ENCODE measurements at regions not wholly inside any gene's neighbourhood (a gene's known extent, or its start where the extent isn't known, plus 50 kb on each side); places are given as distances from the start of the nearest gene placed in this dataset.
"Not testable (repeated sequence)": the region's sequence is repeated elsewhere in the genome, so short reads cannot be mapped to it uniquely, and the experiment has no call there.

DNA sequence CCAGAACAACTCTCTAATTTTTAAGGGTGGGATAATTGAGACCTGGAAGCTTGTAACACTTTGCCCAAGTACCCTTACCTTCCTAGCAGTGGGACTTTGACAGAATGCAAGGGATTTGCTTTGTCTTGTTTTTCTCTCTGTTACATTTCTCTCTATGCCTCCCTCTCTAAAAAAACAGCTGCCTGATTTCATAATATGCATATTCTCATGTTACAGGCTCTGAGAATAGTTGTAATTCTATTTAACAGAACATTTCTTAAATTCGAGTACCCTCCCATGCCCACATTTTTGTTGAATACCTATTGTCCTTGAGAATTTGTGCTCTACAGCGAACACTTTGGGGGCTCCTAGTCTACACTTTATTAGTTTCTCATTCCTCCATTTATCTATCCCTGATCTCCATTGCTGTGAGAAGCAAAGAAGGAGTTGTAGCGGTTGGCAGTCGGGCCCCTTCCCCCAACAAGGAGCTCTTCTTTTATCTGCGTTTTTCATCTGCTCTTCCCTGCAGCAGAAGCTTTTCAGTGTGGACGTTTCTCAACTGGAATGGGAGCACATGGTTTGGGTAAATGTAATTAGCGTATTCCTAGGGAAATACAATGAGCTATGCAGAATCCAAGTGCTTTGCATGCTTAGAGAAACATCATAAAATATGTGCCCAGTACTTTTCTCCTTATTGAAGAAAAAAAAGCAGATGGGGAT is 117.7 kb upstream of the CCDC90B start:
- no peak for FAIRE-seq
- DNase-seq (ENCODE audit: low spot score in 2 of 2): no peak

- FAIRE-seq: no peak
Observed at GRCh38 chr11:83401506-83402225, 115.5 kb upstream of the CCDC90B start.

DNA sequence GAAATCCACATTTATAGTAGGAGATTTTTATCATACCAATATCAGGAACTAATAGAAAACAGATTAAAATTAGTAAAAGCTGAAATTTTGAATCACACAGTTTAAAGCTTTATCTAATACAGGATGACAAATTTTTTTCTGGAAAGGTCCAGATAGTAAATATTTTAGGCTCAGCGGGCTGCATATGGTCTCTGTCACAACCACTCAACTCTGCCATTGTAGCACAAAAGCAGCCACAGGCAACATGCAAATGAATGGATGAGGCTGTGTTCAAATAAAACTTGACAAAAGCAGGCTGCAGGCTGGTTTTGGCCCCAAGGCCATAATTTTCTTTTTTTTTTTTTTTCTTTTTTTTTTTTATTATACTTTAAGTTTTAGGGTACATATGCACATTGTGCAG is 108.2 kb upstream of the CCDC90B start:
- FAIRE-seq (no peak), DNase-seq (ENCODE audit: low spot score in 2 of 2) (no peak)

More at GRCh38 chr11:83401506-83402225, 115.5 kb upstream of the CCDC90B start:
- no peak for DNase-seq (ENCODE audit: low spot score in 2 of 2)

DNA sequence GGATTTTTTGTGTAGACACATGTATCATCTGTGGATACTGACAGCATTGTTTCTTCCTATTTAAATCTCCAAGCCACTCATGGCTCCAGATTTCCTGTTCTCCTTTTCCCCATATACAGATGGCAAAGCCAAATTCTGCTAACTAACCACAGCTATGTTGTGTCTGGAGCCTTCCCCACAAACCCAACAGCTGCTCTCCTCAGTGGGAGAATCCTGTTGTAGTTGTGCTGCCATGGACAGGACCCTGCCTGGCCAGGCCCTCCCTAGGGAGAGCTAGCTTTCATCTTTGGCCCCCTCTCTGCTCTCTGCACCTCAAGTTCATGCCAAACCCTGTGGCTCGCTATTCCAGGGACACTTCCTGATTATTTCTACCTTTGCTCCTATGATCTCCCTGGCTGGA is 106.4 kb upstream of the CCDC90B start:
- DNase-seq (ENCODE audit: low spot score in 2 of 2) (no peak), FAIRE-seq (no peak)

GRCh38 chr11:83389975-83390374 is 103.8 kb upstream of the CCDC90B start:
- DNase-seq (ENCODE audit: low spot score in 2 of 2) (no peak), FAIRE-seq (no peak)

GRCh38 chr11:83383838-83384237 is 97.7 kb upstream of the CCDC90B start:
- FAIRE-seq; DNase-seq (ENCODE audit: low spot score in 2 of 2): not testable (repeated sequence)

GRCh38 chr11:83374311-83374710 is 88.1 kb upstream of the CCDC90B start:
- DNase-seq (ENCODE audit: low spot score in 2 of 2) (no peak), FAIRE-seq (peak; percentile 89)

- DNase-seq (ENCODE audit: low spot score in 2 of 2) (no peak), FAIRE-seq (no peak)
Observed at GRCh38 chr11:83371489-83371888, 85.3 kb upstream of the CCDC90B start.

DNA sequence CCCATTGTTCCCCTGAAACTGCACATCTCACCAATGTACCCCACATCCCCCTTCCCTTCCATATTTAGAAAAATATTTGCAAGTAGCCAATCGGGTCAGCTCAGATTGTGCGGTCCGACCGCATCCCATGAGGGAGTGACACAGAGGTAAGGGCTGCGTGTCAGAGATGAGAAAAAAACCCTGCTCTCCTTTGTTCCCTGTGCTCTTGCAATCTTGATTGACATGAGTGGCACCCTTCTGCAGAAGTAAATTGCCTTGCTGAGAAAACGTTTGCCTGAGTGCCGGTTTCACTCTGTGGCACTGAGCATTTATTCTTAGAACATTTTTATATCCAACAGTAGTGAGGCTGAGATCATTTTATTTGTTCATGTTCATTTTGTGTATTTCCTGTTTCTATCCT is 81.6 kb upstream of the CCDC90B start:
- DNase-seq (ENCODE audit: low spot score in 2 of 2) (no peak), FAIRE-seq (no peak)

GRCh38 chr11:83364500-83365045 is 78.4 kb upstream of the CCDC90B start:
- FAIRE-seq: no peak
- no peak for DNase-seq (ENCODE audit: low spot score in 2 of 2)

- FAIRE-seq: no peak
- no peak for DNase-seq (ENCODE audit: low spot score in 2 of 2)
Observed at GRCh38 chr11:83363312-83363711, 77.1 kb upstream of the CCDC90B start.

DNA sequence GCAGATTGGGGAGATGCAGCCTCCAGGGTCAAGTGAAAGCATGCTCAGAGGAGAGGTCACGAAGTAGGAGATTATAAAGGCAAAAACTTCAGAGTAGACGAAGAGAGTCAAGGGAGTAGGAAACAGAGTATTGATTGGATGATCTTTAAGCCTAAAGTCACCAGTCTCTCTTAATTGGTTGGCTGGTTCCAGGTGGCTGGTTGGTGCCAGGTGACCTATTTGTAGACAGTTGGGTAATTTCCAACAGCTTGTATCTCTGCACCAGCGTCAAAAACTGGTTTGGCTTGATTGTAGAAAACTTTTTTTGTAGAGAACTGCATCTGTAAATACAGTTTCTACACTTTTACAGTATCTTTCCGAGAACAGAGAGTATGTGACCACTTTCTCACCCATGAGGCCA is 75.7 kb upstream of the CCDC90B start:
- no peak for DNase-seq (ENCODE audit: low spot score in 2 of 2)
- FAIRE-seq: no peak

DNA sequence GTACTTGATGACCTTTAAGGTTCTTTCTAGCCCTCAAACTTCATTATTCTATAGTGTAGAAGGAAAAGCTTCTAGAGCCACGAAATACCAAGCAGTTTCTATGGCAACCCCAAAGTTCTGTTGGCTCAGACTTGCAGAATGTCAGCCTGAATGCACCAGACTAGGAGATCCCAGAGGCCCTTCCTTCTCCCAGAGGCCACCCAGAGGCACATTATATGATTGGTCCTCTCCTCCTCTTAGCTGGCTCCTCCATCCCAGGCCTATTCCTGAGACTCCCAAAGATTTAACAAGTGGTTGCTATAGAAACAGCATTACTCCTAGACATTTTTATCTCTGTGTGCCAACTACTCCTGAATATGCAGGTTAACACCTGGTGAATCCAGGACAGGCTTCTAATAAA is 69.2 kb upstream of the CCDC90B start:
- FAIRE-seq (no peak), DNase-seq (ENCODE audit: low spot score in 2 of 2) (peak in 1 of 2 donors; percentile 20)

- no peak for DNase-seq (ENCODE audit: low spot score in 2 of 2)
- no peak for FAIRE-seq
Observed at GRCh38 chr11:83350187-83350586, 64.0 kb upstream of the CCDC90B start.

GRCh38 chr11:83349296-83349695 is 63.1 kb upstream of the CCDC90B start:
- FAIRE-seq: no peak
- DNase-seq (ENCODE audit: low spot score in 2 of 2): no peak

GRCh38 chr11:83346706-83347105 is 60.5 kb upstream of the CCDC90B start:
- FAIRE-seq; DNase-seq (ENCODE audit: low spot score in 2 of 2): not testable (repeated sequence)

- not testable (repeated sequence) for FAIRE-seq; DNase-seq (ENCODE audit: low spot score in 2 of 2)
Observed at GRCh38 chr11:83344521-83344920, 58.4 kb upstream of the CCDC90B start.

DNA sequence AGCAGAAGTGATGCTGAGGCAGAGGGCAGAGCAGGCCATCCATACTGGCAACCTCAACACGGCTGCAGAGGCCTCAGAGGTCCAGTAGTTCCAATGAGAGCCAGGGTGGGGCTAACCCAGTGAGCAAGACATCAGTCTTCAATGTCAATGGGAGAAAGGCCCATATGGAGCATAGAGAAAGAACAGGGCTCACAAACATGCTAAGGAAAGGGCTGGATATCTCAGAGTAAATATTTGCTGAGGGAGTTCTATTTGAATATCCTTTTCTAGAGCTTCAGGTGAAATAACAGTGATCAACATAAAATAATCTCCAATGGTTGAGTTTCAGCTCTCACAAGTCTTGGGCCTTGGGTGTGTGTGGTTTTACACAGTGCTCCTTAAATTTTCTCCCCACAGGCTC is 50.8 kb upstream of the CCDC90B start:
- FAIRE-seq: no peak

More for the DNA sequence above, 50.8 kb upstream of the CCDC90B start:
- DNase-seq (ENCODE audit: low spot score in 2 of 2): no peak

All from frontal cortex (tissue), 3 donors.